ENCODE measurements at regions not wholly inside any gene's neighbourhood (a gene's known extent, or its start where the extent isn't known, plus 50 kb on each side); places are given as distances from the start of the nearest gene placed in this dataset.

- Histone ChIP-seq H3K4me3 (ENCODE audit: low read depth, low read length) (no peak overlapping the region), H3K36me3 (ENCODE audit: control insufficient read depth, insufficient read depth, low read length) (no peaks in the 10 kb centered on the region), H3K9me3 (no peaks in the 10 kb centered on the region), H3K27me3 (replicated peaks; ENCODE audit: control insufficient read depth, insufficient read depth, low read length) (no peaks in the 10 kb centered on the region), H3K4me1 (no peaks in the 10 kb centered on the region)
- Mint-ChIP-seq H3K4me3 (ENCODE audit: unreplicated experiment) (no peak overlapping the region), H3K9me3 (ENCODE audit: unreplicated experiment) (no peaks in the 10 kb centered on the region), H3K4me1 (ENCODE audit: low read depth, unreplicated experiment) (no peaks in the 10 kb centered on the region), H3K27ac (ENCODE audit: unreplicated experiment) (no peak overlapping the region), H3K27me3 (ENCODE audit: insufficient read depth, unreplicated experiment) (no peaks in the 10 kb centered on the region), H3K36me3 (ENCODE audit: insufficient read depth, unreplicated experiment) (no peaks in the 10 kb centered on the region)
- intact Hi-C loops (cut with micrococcal nuclease; ENCODE audit: unreplicated experiment), result no loop called here
- no TSS peak for BruUV-seq (replicated peaks)
- DNase-seq, result no peak
- POLR2A ChIA-PET, result no interaction called here
- TF ChIP-seq, protein P1, sequence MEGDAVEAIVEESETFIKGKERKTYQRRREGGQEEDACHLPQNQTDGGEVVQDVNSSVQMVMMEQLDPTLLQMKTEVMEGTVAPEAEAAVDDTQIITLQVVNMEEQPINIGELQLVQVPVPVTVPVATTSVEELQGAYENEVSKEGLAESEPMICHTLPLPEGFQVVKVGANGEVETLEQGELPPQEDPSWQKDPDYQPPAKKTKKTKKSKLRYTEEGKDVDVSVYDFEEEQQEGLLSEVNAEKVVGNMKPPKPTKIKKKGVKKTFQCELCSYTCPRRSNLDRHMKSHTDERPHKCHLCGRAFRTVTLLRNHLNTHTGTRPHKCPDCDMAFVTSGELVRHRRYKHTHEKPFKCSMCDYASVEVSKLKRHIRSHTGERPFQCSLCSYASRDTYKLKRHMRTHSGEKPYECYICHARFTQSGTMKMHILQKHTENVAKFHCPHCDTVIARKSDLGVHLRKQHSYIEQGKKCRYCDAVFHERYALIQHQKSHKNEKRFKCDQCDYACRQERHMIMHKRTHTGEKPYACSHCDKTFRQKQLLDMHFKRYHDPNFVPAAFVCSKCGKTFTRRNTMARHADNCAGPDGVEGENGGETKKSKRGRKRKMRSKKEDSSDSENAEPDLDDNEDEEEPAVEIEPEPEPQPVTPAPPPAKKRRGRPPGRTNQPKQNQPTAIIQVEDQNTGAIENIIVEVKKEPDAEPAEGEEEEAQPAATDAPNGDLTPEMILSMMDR (IDR thresholded peaks at IDR 0.05; ENCODE audit: insufficient read depth in 1 of 2, low read depth in 1 of 2, low read length in 1 of 2, severe bottlenecking in 1 of 2, unreplicated experiment in 1 of 2), result no peak
- CTCF ChIA-PET, result no interaction called here
Observed at GRCh38 chr9:75440914-75441313, 352.6 kb downstream of the OSTF1 start.

DNA sequence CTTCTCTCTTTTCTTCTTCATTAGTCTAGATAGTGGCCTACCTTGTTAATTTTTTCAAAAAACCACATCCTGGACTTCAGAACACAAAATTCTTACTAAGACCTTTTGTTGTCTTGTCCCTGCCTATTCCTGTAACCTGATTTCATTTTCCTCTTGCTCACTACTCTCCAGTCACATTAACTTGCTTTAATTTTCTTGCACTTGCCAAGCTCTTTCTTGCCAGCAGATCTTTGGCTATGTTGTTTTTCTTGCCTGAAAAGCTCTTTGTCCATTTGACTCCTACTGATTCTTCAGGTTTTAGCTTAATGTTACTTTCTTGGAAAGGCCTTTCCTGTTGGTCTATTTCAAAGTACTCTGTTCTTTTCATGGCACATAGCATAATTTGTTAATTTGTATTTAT, 356.8 kb downstream of the OSTF1 start:
- H3K36me3 Mint-ChIP-seq (ENCODE audit: insufficient read depth, unreplicated experiment), result no peaks in the 10 kb centered on the region
- no peaks in the 10 kb centered on the region for H3K4me1 Mint-ChIP-seq (ENCODE audit: low read depth, unreplicated experiment)
- no peaks in the 10 kb centered on the region for H3K27me3 Mint-ChIP-seq (ENCODE audit: insufficient read depth, unreplicated experiment)
- no peaks in the 10 kb centered on the region for H3K9me3 Mint-ChIP-seq (ENCODE audit: unreplicated experiment)
- Histone ChIP-seq H3K9me3 (no peaks in the 10 kb centered on the region), H3K4me3 (ENCODE audit: low read depth, low read length) (no peak overlapping the region), H3K4me1 (no peaks in the 10 kb centered on the region), H3K36me3 (ENCODE audit: control insufficient read depth, insufficient read depth, low read length) (no peaks in the 10 kb centered on the region), H3K27me3 (replicated peaks; ENCODE audit: control insufficient read depth, insufficient read depth, low read length) (no peaks in the 10 kb centered on the region)
- POLR2A ChIA-PET, result no interaction called here
- intact Hi-C loops (cut with micrococcal nuclease; ENCODE audit: unreplicated experiment), result no loop called here
- DNase-seq, result no peak
- H3K4me3 Mint-ChIP-seq (ENCODE audit: unreplicated experiment), result no peak overlapping the region
- CTCF ChIA-PET, result no interaction called here
- H3K27ac Mint-ChIP-seq (ENCODE audit: unreplicated experiment), result no peak overlapping the region
- TF ChIP-seq, protein P1 (IDR thresholded peaks at IDR 0.05; ENCODE audit: insufficient read depth in 1 of 2, low read depth in 1 of 2, low read length in 1 of 2, severe bottlenecking in 1 of 2, unreplicated experiment in 1 of 2), result no peak
- no TSS peak for BruUV-seq (replicated peaks)

DNA sequence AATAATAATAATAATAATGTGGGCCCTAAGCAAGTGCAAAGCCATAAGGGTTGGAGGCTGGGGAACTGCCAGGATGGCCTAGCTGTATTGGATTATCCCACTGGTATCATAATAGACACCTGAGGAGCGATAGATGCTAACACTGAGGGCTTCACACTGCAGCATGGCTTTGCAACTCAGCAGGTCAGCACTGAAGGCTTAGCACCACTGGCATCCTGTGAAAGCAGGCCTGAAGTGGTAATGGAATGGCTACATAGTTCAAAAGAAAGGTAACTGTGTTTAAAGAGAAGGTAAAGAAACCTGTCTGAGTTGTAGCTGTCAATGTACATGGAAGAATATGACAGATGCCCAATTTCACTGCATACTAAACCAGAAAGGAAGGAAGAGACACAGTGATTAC, 359.0 kb downstream of the OSTF1 start:
- intact Hi-C loops (cut with micrococcal nuclease; ENCODE audit: unreplicated experiment), result no loop called here

More for the DNA sequence above, 359.0 kb downstream of the OSTF1 start:
- no TSS peak for BruUV-seq (replicated peaks)
- Mint-ChIP-seq H3K4me3 (ENCODE audit: unreplicated experiment) (no peak overlapping the region), H3K27me3 (ENCODE audit: insufficient read depth, unreplicated experiment) (no peaks in the 10 kb centered on the region), H3K9me3 (ENCODE audit: unreplicated experiment) (no peaks in the 10 kb centered on the region), H3K36me3 (ENCODE audit: insufficient read depth, unreplicated experiment) (no peaks in the 10 kb centered on the region), H3K4me1 (ENCODE audit: low read depth, unreplicated experiment) (no peaks in the 10 kb centered on the region), H3K27ac (ENCODE audit: unreplicated experiment) (no peak overlapping the region)
- no peak overlapping the region for H3K4me3 ChIP-seq (ENCODE audit: low read depth, low read length)
- no peaks in the 10 kb centered on the region for H3K9me3 ChIP-seq
- H3K36me3 ChIP-seq (ENCODE audit: control insufficient read depth, insufficient read depth, low read length), result no peaks in the 10 kb centered on the region
- POLR2A ChIA-PET, result no interaction called here
- CTCF ChIA-PET, result no interaction called here
- TF ChIP-seq, protein P1 (IDR thresholded peaks at IDR 0.05; ENCODE audit: insufficient read depth in 1 of 2, low read depth in 1 of 2, low read length in 1 of 2, severe bottlenecking in 1 of 2, unreplicated experiment in 1 of 2), result no peak
- DNase-seq, result no peak
- H3K27me3 ChIP-seq (replicated peaks; ENCODE audit: control insufficient read depth, insufficient read depth, low read length), result no peaks in the 10 kb centered on the region
- no peaks in the 10 kb centered on the region for H3K4me1 ChIP-seq
